ENCODE measurements at regions not wholly inside any gene's neighbourhood (a gene's known extent, or its start where the extent isn't known, plus 50 kb on each side); places are given as distances from the start of the nearest gene placed in this dataset.

DNA sequence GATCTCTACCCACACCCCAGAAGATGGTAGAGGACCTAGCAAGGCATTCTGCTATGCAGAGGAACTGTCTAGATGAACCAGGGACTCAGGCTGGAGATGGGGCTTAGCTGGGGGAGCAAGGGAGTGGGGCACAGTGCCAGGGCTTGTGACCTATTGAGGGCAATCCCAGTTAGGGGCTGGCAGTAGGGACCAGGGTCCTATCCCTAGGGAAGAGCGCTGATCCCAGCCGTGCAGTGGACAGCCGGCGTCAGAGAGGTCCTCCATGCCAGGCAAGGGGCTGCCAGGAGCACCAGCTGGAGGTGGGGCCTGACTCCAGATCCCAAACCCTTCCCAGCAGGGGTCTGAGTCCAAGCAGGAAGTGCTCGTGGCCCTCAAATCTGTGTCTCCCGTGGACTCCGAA lies 52.7 kb upstream of the NEURL1B start:
- DNase-seq (ENCODE audit: low spot score), result no peak

GRCh38 chr5:172587061-172587405 lies 54.0 kb upstream of the NEURL1B start:
- DNase-seq (ENCODE audit: low spot score), result no peak

- no peak for DNase-seq (ENCODE audit: low spot score)
Measured at GRCh38 chr5:172586125-172587060, 54.7 kb upstream of the NEURL1B start.

- DNase-seq (ENCODE audit: low spot score), result no peak
Measured at GRCh38 chr5:172585114-172585513, 55.9 kb upstream of the NEURL1B start.

DNA sequence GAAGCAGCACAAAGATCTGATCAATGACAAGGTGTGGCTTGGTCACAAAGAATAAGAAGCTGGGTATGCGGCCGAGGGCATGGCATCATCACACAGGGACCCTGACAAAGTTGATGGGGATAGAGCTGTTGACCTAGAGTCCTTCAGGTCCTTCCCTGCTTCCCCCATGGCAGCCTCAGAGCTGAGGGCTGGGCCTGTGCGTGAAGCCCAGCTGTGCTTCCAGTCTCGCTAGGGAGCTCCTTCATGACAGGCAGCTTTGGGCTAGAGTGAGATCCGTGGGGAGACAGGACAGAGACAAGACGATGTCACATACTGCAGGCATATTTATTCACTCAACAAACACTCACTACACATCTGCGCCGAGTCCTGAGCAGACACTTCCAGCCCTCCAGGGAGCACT lies 56.4 kb upstream of the NEURL1B start:
- no peak for DNase-seq (ENCODE audit: low spot score)

DNA sequence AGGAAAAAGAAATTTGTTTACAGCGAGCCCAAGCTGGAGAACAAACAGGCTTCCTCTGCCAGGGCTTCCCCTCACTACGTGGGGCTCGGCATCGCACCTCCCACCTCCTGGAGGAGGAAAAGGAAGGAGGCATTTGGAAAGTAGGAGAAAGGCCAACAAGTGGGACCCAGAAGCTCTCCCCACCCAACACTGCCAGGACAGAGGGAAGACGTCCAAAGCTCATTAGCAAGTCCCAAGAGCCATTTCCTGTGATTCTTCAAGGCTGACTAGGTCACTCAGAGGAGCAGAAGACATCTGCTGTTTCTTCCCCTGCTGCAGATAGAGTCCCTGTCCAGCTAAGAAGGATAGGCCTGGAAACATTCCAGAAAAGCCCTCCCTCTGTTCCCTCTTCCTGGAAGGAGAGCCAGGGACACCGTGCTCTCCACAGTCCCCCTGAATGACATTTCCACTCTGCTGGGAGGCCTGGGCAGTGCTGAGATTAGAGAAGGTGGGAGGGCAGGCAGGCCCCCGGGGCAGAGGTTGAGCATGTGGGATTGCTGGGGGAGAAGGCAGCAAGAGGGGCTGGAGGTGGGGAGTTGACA lies 57.0 kb upstream of the NEURL1B start:
- no peak for DNase-seq (ENCODE audit: low spot score)

GRCh38 chr5:172582940-172583339 lies 58.1 kb upstream of the NEURL1B start:
- no peak for DNase-seq (ENCODE audit: low spot score)

DNA sequence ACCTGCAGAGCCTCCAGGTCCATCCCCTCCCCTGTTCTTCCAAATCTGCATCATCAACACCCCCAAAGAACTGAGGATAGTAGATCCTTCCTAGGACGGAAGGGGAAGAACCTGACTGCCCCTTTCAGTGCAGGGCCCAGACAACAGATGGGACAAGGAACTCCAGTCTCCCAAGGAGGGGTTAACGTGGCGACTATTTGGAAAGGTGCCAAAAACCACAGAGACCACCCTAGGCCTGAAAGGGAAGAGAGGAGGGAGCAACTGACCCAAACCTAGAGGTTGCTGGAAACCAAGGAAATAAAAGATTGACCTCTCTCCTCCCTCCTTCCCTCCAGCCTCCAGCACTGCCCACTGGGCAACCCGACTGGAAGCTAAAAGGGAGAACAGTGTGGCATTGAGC lies 59.7 kb upstream of the NEURL1B start:
- no peak for DNase-seq (ENCODE audit: low spot score)

DNA sequence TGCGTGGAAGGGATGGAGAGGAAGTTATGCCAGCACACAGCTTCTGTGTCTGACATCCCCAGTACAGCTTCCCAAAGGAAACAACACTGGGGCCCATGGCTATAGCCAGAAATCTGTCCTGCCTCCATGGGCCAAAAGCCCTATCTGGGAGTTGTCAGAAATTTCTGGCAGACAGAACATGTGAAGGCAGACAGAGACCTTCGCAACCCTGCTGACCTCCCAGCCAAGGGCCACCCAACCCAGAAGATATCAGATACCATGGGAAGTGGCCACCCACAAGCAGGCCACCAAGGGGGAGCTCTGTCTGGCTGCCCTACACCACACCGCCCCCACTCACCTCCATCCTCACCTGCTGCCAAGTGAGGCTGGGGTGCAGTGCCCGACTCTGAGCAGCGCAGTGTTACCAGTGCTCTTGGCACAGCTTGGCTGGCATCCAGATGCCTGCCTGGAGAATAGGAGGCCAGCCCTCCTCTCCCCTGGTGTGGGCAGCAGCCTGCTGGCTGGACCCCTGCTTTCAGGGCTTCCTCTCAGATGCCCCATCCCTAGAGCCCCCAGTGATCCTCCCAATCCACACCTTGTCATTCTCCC lies 61.6 kb upstream of the NEURL1B start:
- DNase-seq (ENCODE audit: low spot score), result no peak

- DNase-seq (ENCODE audit: low spot score), result no peak
Measured at GRCh38 chr5:172577267-172577909, 63.7 kb upstream of the NEURL1B start.

DNA sequence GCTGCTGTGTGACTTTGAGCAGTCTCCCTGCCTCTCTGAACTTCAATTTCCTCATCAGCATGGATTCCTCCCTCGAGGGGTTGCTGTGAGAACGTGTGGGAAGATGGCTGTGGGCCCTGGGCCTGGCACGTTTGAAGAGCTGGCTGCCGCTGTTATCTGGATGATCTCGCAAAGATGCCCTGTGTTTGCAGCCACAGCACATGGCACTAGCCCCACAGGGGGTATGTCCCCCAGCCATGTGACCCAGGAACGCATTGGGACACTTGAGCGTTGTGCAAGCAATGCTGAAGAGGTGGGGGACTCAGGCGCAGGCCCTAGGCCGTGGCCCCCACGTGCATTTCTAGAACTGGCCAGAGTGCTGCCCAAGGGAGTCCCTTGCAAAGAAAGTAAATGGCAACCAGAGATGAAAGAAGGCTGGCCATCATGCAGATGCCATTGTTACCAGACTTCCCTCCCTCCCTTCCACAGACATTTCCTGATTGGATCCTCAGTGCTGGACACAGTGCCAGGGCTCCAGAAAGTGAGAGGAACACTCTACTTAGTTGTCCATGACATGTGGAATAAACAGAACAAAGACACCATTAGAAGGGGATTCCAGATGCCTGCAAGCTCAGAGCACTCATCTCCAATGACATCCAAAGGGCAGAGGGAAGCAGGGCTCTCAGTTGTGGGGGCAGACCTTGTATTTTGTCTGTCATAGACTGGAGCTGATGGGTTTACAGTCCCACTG lies 65.1 kb upstream of the NEURL1B start:
- DNase-seq (ENCODE audit: low spot score), result no peak

DNA sequence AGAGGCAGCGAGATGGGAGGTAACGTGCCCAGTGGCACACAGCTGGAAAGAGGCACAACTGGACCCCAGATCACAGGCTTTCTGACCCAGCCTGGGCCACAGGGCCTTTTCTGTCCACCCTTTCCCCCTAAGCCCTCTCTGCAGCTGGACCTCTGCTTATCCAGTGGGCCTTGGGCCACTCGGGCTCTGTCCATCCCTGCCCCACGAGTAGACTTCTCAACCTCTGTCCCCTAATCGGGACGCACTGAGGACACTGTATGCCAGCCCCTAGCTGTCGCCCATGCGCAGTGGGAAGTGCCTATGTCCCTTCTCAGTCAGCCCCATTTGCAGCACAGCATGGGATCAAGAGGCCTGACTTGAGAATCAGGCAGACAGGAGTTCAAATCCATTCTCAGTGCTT lies 65.6 kb upstream of the NEURL1B start:
- no peak for DNase-seq (ENCODE audit: low spot score)

DNA sequence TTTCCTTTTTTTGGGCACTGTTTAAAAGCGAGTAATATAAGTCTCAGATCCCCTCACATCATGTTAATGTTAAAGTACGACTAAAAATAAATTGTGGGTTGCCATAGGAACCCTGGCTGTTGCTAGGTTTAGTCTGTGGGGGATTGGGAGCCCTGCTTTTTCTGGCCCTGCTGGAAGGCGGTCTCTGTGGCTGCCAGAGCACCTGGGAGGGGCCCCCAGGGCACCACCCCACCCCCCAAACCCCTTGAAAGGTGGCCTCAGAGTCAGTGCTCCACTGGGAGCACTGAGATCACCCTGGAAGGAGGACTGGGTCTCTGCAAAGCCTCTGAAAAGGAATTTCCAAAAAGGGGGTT lies 66.2 kb upstream of the NEURL1B start:
- no peak for DNase-seq (ENCODE audit: low spot score)

GRCh38 chr5:172573986-172574870 lies 66.8 kb upstream of the NEURL1B start:
- DNase-seq (ENCODE audit: low spot score), result no peak

DNA sequence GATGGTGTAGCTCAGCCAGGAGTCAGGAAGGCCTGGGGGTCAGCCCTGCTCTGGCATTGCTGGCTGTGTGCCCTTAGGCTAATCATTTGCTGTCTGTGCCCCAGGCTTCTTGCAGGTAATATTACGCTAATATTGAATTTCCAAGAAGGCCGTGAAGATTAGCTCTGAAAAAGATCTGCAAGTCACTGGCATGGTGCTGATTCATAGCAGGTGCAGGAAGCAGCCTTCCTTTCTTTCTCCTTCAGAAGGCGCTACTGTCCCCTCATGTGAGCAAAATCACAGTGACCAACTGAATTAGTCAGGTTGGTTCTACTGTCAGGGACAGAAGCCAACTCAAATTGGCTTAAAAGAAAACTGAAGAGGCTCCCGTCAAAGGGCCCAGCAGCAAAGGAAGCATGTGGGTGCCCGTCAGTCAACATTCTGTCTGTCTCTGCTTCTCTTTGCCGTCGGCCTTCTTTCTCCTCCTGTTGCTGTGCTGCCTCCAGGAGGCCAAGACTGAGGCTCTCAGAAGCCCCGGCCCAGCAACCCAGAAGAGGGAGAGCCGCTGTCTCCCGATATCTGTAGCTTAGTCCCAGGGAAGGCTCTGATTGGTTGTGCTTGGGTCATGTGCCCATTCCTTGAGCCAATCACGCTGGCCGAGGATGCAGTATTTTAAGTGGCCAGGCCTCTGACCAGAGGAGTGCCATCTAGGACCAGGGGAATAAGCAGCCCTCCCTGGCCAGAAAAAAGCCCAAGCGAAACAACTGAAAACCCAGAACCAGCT lies 67.8 kb upstream of the NEURL1B start:
- DNase-seq (ENCODE audit: low spot score), result no peak

- no peak for DNase-seq (ENCODE audit: low spot score)
Measured at GRCh38 chr5:172572440-172572839, 68.6 kb upstream of the NEURL1B start.

- DNase-seq (ENCODE audit: low spot score), result no peak
Measured at GRCh38 chr5:172571892-172572291, 69.2 kb upstream of the NEURL1B start.

DNA sequence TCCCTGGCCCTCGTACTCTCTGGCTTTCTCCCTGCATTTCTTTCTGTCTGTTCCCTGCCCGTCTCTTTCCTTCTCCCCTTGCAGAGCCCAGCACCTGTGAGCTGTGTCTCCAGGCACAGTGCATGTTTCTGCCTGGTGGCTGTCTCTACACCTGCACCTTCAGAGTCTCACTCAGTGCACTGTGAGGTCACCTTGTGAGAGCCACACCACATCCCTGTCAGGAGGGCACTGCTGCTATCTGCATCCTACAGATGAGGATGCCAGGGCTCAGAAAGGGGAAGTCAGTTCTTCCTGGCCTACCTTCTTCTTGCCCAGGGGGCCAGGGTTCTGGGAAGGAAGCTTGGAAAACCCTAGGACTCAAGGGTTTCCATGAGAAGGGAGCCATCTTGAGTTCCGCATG lies 69.7 kb upstream of the NEURL1B start:
- DNase-seq (ENCODE audit: low spot score), result no peak

DNA sequence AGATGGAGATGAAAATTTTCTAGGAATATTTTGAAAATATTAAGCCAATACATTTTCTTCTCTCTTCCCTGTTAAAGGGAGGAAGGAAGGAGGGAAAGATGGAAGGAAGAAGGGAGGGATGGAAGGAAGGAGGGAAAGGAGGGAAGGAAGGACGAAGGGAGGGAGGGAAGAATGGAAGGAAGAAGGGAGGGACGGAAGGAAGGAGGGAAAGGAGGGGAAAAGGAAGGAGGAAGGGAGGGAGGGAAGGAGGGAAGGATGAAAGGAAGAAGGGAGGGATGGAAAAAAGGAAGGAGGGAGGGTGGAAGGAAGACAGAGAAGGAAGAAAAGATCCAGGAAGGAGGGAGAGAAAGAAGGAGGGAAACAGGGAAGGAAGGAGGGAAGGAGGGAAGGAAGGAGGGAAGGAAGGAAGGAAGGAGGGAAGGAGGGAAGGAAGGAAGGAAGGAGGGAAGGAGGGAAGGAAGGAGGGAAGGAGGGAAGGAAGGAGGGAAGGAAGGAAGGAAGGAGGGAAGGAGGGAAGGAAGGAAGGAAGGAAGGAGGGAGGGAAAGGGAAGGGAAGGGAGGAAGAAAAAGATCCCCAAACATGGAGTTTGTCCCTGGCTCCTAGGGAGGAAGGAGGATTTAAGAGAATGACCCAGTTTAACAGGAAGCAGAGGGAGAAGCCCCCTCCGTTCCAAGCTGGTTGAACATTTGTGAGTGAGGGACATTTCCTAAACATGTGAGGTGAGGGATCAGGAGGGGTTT lies 70.3 kb upstream of the NEURL1B start:
- no peak for DNase-seq (ENCODE audit: low spot score)

All from ureter (tissue), 1 donor.